Esophagus squamous epithelium (tissue), 4 donors: ENCODE measurements at regions not wholly inside any gene's neighbourhood (a gene's known extent, or its start where the extent isn't known, plus 50 kb on each side); places are given as distances from the start of the nearest gene placed in this dataset.

ENCODE experiments used
- POLR2A ChIP-seq, 4 donors: fragments of 450-650 bp; IDR thresholded peaks; one replicate each; pipeline ENCODE4 v1.6.1; 2017; ENCODE audit warnings: antibody characterized with exemption in 4 of 4, mild to moderate bottlenecking in 4 of 4, moderate library complexity in 3 of 4
- TF ChIP-seq, protein P1 (sequence below), 6 experiments: fragments of 450-650 bp in 4 of 6; fragments of 200-600 bp in 2 of 6; sonication (generic) in 2 of 6; IDR thresholded peaks; one replicate each; pipeline ENCODE4 v1.5.1; 2016 to 2019; ENCODE audit warnings: antibody characterized with exemption in 6 of 6, mild to moderate bottlenecking in 4 of 6, moderate library complexity in 4 of 6

DNA sequence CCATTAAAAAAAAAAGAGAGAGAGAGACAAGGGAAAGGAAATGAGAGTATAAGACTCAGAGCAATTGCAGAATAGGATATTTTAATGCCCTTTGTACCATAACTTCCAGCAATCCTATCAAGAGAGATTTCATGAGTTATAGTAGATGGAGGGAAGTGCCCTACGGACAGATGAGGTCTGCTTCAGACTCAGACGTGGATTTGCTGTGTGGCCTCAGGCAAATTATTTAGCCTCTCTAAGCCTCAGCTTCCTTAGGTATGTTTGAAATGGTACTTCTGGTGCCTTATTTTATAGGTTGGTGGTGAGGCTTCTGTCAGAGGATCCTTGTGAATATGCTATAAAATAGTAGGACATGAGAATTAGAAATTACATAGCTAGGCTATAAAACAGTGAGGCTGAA, 448.2 kb downstream of the EDEM1 start:
- TF ChIP-seq, protein P1, sequence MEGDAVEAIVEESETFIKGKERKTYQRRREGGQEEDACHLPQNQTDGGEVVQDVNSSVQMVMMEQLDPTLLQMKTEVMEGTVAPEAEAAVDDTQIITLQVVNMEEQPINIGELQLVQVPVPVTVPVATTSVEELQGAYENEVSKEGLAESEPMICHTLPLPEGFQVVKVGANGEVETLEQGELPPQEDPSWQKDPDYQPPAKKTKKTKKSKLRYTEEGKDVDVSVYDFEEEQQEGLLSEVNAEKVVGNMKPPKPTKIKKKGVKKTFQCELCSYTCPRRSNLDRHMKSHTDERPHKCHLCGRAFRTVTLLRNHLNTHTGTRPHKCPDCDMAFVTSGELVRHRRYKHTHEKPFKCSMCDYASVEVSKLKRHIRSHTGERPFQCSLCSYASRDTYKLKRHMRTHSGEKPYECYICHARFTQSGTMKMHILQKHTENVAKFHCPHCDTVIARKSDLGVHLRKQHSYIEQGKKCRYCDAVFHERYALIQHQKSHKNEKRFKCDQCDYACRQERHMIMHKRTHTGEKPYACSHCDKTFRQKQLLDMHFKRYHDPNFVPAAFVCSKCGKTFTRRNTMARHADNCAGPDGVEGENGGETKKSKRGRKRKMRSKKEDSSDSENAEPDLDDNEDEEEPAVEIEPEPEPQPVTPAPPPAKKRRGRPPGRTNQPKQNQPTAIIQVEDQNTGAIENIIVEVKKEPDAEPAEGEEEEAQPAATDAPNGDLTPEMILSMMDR (IDR thresholded peaks at IDR 0.05) = no peak
- TF ChIP-seq POLR2A (IDR thresholded peaks at IDR 0.05) = no peak
